Esophagus squamous epithelium (tissue), 5 donors: ENCODE measurements at regions not wholly inside any gene's neighbourhood (a gene's known extent, or its start where the extent isn't known, plus 50 kb on each side); places are given as distances from the start of the nearest gene placed in this dataset.
A peak's percentile ranks its signal among the peaks of the same experiment; 100 is the strongest.

ENCODE experiments used
- DNase-seq: peaks from one replicate; lab custom pipeline; 2025; lab: John Stamatoyannopoulos, UW
- H3K27ac ChIP-seq, 4 donors: fragments of 200-600 bp; sonication (generic); one replicate each; pipeline ENCODE4 v1.5.1; 2016 to 2019; ENCODE audit warnings: mild to moderate bottlenecking in 1 of 4
- H3K27me3 ChIP-seq, 4 donors: fragments of 200-600 bp; sonication (generic); 1 replicate in 3 of 4; 2 replicates in 1 of 4; pipeline versions ENCODE4 v1.5.1 to v1.6.0; 2017 to 2021; ENCODE audit warnings: antibody characterized with exemption in 1 of 4
- H3K36me3 ChIP-seq, 3 donors: fragments of 200-600 bp; sonication (generic); one replicate each; pipeline ENCODE4 v1.5.1; 2016 to 2019
- H3K4me1 ChIP-seq, 3 donors: fragments of 200-600 bp; sonication (generic); one replicate each; pipeline ENCODE4 v1.5.1; 2017 to 2019
- H3K4me3 ChIP-seq, 4 donors: fragments of 200-600 bp; sonication (generic); 1 replicate in 3 of 4; 2 replicates in 1 of 4; pipeline ENCODE4 v1.5.1; 2016 to 2019; ENCODE audit warnings: mild to moderate bottlenecking in 2 of 4, moderate library complexity in 1 of 4
- H3K9me3 ChIP-seq, 3 donors: fragments of 200-600 bp; sonication (generic); one replicate each; pipeline ENCODE4 v1.5.1; 2016 to 2019
- CTCF ChIP-seq, 6 experiments: fragments of 450-650 bp in 4 of 6; fragments of 200-600 bp in 2 of 6; sonication (generic) in 2 of 6; IDR thresholded peaks; one replicate each; pipeline ENCODE4 v1.5.1; 2016 to 2019; ENCODE audit warnings: antibody characterized with exemption in 6 of 6, mild to moderate bottlenecking in 4 of 6, moderate library complexity in 4 of 6
- POLR2A ChIP-seq, 4 donors: fragments of 450-650 bp; IDR thresholded peaks; one replicate each; pipeline ENCODE4 v1.6.1; 2017; ENCODE audit warnings: antibody characterized with exemption in 4 of 4, mild to moderate bottlenecking in 4 of 4, moderate library complexity in 3 of 4
- WGBS, 2 donors: methylation state at CpG; one replicate each; pipeline ENCODE4 v1.1.5; 2018; 5-methylcytosine and 5-hydroxymethylcytosine counted together
- intact Hi-C: fragments of 100-400 bp; cut with DNase I; formaldehyde crosslinking; loops from one replicate; pipeline ENCODE4 v1.15.0; 2022
- donor health status: DM: yes; HTN: yes; CAD: no.

GRCh38 chr15:58257776-58258325, 119.7 kb downstream of the AQP9 start:
- H3K27ac ChIP-seq, result peak overlapping the region in 3 of 4 donors; percentile 17 to 49 (median 29)
- no peaks in the 10 kb centered on the region for H3K36me3 ChIP-seq
- WGBS, 2 donors, result 35 to 39% methylated on average over 7 of the region's 7 CpGs
- DNase-seq, result no peak
- peaks cover 0 to 6% (median 0%) of the 10 kb centered on the region in 3 donors for H3K9me3 ChIP-seq
- TF ChIP-seq POLR2A (IDR thresholded peaks at IDR 0.05) (no peak), CTCF (IDR thresholded peaks at IDR 0.05) (no peak)
- intact Hi-C loops, result no loop called here
- H3K4me1 ChIP-seq, result peaks cover 8 to 41% (median 12%) of the 10 kb centered on the region in 3 donors
- H3K4me3 ChIP-seq, result no peak overlapping the region
- H3K27me3 ChIP-seq, result peaks cover 0 to 38% (median 0%) of the 10 kb centered on the region in 4 donors

DNA sequence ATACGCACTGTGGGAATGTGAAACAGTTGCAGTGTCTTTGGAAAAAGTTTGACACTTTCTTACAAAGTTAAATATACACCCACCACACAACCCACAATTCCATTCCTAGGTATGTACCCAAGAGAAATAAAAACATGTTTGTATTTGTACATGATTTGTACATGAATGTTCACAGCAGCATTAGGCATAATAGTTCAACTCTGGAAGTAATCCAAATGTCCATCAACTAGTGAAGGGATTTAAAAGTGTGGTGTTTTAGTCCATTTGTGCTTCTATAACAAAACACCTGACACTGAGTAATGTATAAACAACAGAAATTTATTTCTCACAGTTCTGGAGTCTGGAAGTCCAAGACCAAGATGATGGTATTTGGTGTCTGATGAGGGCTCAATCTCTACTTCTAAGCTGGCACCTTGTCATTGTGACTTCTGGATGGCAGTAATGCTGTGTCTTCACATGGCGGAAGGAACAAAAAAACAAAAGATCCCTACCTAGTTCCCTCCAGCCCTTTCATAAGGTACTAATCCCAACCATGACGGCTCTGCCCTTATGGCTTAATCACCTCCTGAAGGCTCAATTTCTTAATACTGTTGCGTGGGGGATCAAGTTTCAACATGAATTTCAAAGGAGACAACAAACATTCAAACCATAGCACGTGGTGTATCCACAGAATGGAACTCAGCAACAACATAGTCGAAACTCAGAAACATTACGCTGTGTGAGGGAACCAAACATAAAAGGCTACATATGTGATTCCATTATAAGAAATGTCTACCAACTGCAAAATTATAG, 120.5 kb downstream of the AQP9 start:
- H3K9me3 ChIP-seq, result peaks cover 0 to 6% (median 0%) of the 10 kb centered on the region in 3 donors
- no peak overlapping the region for H3K4me3 ChIP-seq
- peak overlapping the region; percentile 51 to 64 (median 56) for H3K27ac ChIP-seq
- WGBS, 2 donors, result 32 to 61% methylated on average over 7 of the region's 7 CpGs
- peaks cover 8 to 41% (median 12%) of the 10 kb centered on the region in 3 donors for H3K4me1 ChIP-seq
- TF ChIP-seq POLR2A (IDR thresholded peaks at IDR 0.05) (no peak), CTCF (IDR thresholded peaks at IDR 0.05) (no peak)
- DNase-seq, result no peak
- no peaks in the 10 kb centered on the region for H3K36me3 ChIP-seq
- H3K27me3 ChIP-seq, result peaks cover 0 to 32% (median 0%) of the 10 kb centered on the region in 4 donors
- intact Hi-C loops, result no loop called here

GRCh38 chr15:58260205-58260724, 122.1 kb downstream of the AQP9 start:
- no peak overlapping the region for H3K4me3 ChIP-seq
- 27 to 39% methylated on average over 5 to 6 of the region's 6 CpGs for WGBS, 2 donors
- no peak for DNase-seq
- TF ChIP-seq CTCF (IDR thresholded peaks at IDR 0.05) (no peak), POLR2A (IDR thresholded peaks at IDR 0.05) (no peak)
- peak overlapping the region; percentile 56 to 64 (median 58) for H3K27ac ChIP-seq
- peaks cover 0 to 2% (median 0%) of the 10 kb centered on the region in 3 donors for H3K9me3 ChIP-seq
- peaks cover 0 to 20% (median 0%) of the 10 kb centered on the region in 4 donors for H3K27me3 ChIP-seq
- peaks cover 8 to 41% (median 12%) of the 10 kb centered on the region in 3 donors for H3K4me1 ChIP-seq
- H3K36me3 ChIP-seq, result no peaks in the 10 kb centered on the region
- intact Hi-C loops, result no loop called here

GRCh38 chr15:58260725-58261267, 122.6 kb downstream of the AQP9 start:
- Histone ChIP-seq H3K4me1 (peaks cover 8 to 41% (median 12%) of the 10 kb centered on the region in 3 donors), H3K4me3 (no peak overlapping the region), H3K27me3 (peaks cover 0 to 15% (median 0%) of the 10 kb centered on the region in 4 donors), H3K36me3 (no peaks in the 10 kb centered on the region), H3K27ac (peak overlapping the region; percentile 56 to 64 (median 58)), H3K9me3 (no peaks in the 10 kb centered on the region)
- WGBS, 2 donors, result 33 to 56% methylated on average over 1 to 2 of the region's 2 CpGs
- TF ChIP-seq CTCF (IDR thresholded peaks at IDR 0.05), result no peak
- no peak for TF ChIP-seq POLR2A (IDR thresholded peaks at IDR 0.05)
- intact Hi-C loops, result no loop called here
- DNase-seq, result no peak
